Inflammatory macrophage treated with lipopolysaccharide for 4 hours (primary cell): ENCODE measurements at regions not wholly inside any gene's neighbourhood (a gene's known extent, or its start where the extent isn't known, plus 50 kb on each side); places are given as distances from the start of the nearest gene placed in this dataset.
A peak's percentile ranks its signal among the peaks of the same experiment; 100 is the strongest.

ENCODE experiments used
- DNase-seq: peaks from one replicate; pipeline ENCODE4 v3.0.0-alpha.2; 2020

- no peak for DNase-seq
These were observed 1039.9 kb upstream of the POU3F3 start for GRCh38 chr2:103814016-103814415.

DNA sequence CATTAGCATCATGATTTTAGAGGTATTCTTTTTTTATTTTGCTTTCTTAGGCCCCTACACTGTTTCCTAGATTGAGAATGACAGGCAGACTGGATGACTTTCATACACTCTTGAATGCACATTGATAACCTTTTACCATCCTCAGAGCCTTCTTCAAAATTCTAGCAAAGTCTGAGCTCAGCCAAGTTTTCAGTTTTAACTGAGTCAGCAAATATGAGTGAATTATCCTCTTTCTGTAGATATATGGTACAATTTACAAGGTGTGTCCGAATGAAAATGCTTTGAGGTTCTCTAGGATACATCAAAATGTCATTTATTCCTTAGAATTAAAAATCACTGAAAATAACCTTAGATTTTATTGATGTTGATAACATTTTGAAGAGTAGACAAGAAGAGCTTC lies 1038.2 kb upstream of the POU3F3 start:
- DNase-seq = no peak

- no peak for DNase-seq
These were observed 1036.2 kb upstream of the POU3F3 start for GRCh38 chr2:103817746-103818145.

DNA sequence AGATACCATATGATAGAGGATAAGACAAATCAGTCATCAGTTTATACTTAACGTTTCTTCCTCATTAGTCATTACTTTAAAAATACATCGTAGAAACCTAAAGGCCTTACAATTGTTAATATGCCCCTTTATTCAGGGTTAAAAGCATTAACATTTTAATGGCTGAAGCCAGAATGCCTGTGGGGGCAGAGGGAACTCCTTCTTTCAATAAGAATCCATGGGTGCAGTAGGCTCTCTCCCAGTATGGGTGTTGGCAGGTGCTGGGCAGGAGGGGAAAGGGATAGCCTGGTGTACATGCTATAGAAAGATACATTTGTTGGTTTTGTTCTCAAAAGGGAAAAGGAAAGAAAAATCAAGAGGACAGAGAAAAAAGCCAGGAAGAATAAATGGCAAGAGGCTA lies 1035.7 kb upstream of the POU3F3 start:
- DNase-seq = no peak

DNA sequence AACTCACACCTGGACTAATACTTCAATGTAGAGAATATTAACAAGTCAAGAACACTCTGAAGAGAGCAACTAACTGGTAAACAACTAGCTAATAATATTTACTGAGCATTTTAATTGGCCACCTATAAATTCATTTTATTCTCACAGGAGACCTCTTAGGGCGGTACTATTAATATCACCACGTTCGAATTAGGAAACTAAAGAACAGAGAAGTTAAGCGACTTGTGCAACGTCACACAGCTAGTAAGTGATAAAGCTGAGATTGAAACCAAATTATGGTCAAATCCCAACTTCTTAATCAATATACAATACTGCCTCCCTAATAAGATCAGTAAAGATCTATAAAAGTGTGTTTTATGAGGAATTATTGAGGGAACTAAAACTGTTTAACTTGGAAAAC lies 1034.3 kb upstream of the POU3F3 start:
- DNase-seq = no peak

GRCh38 chr2:103823847-103824246 lies 1030.1 kb upstream of the POU3F3 start:
- no peak for DNase-seq

GRCh38 chr2:103847276-103847675 lies 1006.6 kb upstream of the POU3F3 start:
- DNase-seq = no peak

GRCh38 chr2:103859238-103859637 lies 994.7 kb upstream of the POU3F3 start:
- DNase-seq = no peak

DNA sequence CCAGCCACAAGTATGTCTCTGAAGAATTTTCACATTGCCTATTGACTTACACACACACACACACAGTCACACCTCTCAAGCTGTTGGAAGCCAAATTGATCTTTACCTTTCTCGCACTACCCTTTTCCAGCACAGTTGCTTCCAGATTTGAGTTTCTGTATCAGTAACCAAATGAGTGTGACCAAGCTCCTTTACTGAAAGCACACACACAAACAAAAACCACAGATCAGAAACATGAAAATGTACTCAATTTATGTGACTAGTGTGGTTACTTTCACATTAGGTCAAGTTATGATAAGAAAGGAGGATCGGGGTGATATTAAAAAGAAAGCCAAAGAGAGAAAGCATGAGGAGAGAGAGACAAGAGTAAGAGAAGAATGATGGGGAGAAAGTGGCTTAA lies 993.9 kb upstream of the POU3F3 start:
- no peak for DNase-seq

DNA sequence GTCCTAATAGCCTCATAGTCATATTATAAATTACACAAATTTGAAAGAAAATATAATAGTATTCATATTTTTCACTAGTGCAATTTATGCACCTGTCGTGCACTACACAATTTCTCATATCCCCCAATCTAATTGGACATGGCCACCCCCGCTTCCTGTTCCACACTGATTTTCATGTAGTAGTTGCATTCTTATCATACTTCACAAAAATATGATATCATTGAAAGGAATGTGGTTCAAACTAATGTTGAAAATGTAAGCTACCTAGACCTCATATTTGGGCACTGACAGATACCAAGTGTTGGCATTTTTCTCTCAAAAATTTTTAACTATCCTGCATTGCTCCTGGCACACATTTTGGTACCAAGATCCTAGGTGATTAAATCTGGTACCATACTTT lies 985.5 kb upstream of the POU3F3 start:
- DNase-seq = no peak

GRCh38 chr2:103873716-103874351 lies 980.1 kb upstream of the POU3F3 start:
- DNase-seq = no peak

DNA sequence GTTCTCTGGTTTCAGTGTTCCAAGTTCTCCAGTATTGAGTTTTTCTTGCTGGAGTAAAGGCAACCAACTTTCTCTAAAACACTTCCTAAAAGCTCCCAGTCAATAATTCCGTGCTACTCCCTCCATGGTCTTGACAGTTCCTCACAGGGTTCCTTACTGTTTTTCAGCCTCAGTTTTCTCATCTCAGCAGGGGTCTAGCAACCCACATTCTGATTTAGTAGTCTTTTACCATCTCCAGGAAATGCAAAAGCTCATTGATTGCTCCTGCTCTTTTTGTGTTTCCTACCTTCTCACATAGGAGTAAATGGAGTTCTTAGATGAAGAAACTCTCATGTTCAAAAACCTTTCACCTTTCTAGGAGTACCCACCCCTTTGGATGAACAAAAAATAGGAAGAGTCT lies 978.8 kb upstream of the POU3F3 start:
- no peak for DNase-seq

GRCh38 chr2:103875531-103875930 lies 978.4 kb upstream of the POU3F3 start:
- DNase-seq = no peak

GRCh38 chr2:103876611-103877010 lies 977.3 kb upstream of the POU3F3 start:
- no peak for DNase-seq

- DNase-seq = no peak
These were observed 974.8 kb upstream of the POU3F3 start for GRCh38 chr2:103879101-103879500.

DNA sequence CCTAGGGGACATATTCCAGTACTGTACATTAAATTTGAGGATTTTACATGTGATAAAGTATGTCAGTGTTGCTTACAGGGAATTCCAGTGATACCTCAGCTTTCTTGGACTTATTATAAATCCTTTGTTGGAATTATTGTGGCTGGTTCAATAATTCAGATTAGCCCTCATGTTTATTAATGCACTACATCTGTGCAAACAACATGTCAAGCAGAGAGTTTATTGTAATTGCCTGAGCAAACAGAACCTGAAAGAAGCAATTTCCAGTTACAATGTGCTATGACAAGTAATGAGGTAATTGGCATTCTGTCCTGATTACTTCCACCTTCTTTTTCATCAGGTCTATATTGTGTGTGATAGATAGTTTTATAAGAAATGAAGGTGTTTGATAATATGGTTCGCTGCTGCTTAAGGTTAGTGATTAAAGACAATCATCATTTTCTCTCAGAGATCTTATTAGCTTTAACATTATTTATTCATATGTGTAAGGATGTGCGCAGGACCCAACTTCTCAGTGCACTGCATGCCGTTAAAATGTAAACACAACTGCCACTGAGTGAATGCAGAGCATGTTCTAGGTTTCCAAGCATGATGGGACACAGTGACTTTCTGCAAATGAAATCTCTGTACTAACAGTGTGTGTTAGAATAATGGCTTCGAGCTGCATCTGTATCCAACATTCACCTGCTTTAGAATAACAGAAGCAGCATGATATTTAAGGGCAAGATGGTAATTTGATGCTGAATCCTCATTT lies 973.7 kb upstream of the POU3F3 start:
- no peak for DNase-seq

DNA sequence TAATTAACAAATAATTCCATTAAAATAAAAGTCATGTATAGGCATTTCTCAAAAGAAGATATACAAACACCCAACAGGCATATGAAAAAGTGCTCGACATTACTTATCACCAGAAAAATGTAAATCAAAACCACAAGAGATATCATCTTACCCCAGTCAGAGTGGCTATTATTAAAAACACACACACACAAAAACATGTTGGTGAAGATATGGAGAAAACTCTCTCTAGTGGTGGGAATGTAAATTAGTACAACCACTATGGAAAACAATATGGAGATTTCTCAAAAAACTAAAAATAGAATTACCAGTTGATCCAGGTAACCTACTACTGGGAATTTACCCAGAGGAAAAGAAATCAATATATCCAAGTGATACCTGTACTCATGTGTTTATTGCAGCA lies 966.3 kb upstream of the POU3F3 start:
- DNase-seq = no peak

GRCh38 chr2:103896182-103896581 lies 957.7 kb upstream of the POU3F3 start:
- DNase-seq = no peak

DNA sequence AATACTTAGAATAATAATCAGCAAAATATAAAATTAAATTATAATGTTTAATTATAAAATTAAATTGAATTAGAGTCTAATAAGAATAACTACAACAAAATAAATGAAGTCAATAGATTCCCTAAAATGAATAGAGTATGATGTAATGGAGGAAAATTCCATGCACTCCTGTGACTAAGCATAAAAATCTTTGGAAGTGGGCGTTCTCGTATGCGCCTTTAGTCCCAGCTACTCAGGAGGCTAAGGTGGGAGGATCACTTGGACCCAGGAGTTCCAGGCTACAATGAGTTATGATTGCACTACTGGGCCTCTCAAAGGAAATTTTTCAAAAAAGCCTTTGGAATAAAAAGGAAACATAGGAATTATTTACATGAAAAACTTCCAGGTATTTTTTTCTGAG lies 955.4 kb upstream of the POU3F3 start:
- DNase-seq = no peak

- no peak for DNase-seq
These were observed 951.6 kb upstream of the POU3F3 start for GRCh38 chr2:103902347-103902746.

- DNase-seq = no peak
These were observed 932.8 kb upstream of the POU3F3 start for GRCh38 chr2:103921161-103921560.

- DNase-seq = no peak
These were observed 911.7 kb upstream of the POU3F3 start for GRCh38 chr2:103942199-103942598.

GRCh38 chr2:103945083-103945482 lies 908.8 kb upstream of the POU3F3 start:
- DNase-seq = no peak

DNA sequence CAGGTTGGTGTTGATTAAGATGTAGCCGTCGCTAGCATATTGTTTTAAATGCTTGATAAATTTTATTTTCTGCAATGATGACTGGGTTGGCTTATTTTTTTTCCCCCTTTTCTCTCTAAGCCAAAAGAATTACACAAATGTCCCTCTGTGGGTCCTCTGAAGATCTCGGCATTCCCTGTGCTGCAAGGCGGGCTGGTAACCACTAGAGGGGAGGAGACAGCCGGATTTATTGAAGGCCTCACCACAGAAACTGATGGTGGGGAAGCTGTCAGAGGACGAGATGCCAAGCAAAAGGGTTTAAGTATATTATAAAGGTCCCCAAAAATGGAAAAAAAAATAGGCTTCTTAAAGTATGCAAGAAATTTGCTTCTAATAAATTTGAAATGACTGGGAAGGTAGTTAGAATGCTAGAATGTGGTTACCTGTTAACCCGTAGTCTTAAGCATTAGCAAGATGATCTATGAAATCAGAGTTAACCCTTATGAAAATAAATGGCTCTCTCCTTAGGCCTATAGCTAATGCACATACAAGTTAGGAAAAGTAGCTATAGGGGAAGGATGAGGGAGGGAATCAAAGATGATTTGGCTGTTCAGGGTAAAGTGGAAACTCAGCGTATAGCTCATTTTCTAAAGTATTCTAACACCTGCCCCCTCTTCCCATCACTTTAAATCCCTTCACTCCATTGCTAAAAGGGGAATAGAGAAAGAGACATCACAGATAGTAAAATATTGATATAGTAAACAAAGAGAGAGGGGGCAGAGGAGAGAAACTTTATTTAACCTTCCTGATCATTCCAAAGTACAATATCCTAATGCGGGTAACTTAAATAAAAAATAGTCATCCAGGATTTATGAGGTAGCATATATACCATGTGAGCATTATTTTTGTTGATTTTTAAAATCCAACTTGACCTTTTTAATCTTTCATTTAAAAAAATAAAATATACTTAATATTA lies 894.5 kb upstream of the POU3F3 start:
- DNase-seq = peak; percentile 9
